ENCODE measurements at regions not wholly inside any gene's neighbourhood (a gene's known extent, or its start where the extent isn't known, plus 50 kb on each side); places are given as distances from the start of the nearest gene placed in this dataset.

- Histone ChIP-seq H3K36me3 (ENCODE audit: control insufficient read depth, insufficient read depth, low read length) (no peaks in the 10 kb centered on the region), H3K4me3 (ENCODE audit: low read length) (no peak overlapping the region), H3K27ac (ENCODE audit: low read length) (no peak overlapping the region), H3K27me3 (ENCODE audit: control insufficient read depth, insufficient read depth, low read length) (no peaks in the 10 kb centered on the region), H3K4me1 (ENCODE audit: control insufficient read depth, insufficient read depth, low read length) (no peaks in the 10 kb centered on the region), H3K9me3 (replicated peaks; ENCODE audit: control insufficient read depth, low read depth, low read length) (no peaks in the 10 kb centered on the region)
- no peak for DNase-seq
- WGBS (ENCODE audit: insufficient coverage): no CpG with 5 or more reads among the region's 2 CpGs
These were observed 515.1 kb downstream of the TLE4 start for GRCh38 chr9:80086822-80087345.

- no CpG with 5 or more reads among the region's 4 CpGs for WGBS (ENCODE audit: insufficient coverage)
- Histone ChIP-seq H3K27ac (ENCODE audit: low read length) (no peak overlapping the region), H3K27me3 (ENCODE audit: control insufficient read depth, insufficient read depth, low read length) (no peaks in the 10 kb centered on the region), H3K36me3 (ENCODE audit: control insufficient read depth, insufficient read depth, low read length) (no peaks in the 10 kb centered on the region), H3K4me1 (ENCODE audit: control insufficient read depth, insufficient read depth, low read length) (no peaks in the 10 kb centered on the region), H3K4me3 (ENCODE audit: low read length) (no peak overlapping the region), H3K9me3 (replicated peaks; ENCODE audit: control insufficient read depth, low read depth, low read length) (no peaks in the 10 kb centered on the region)
- peak; percentile 21 for DNase-seq
These were observed 514.6 kb downstream of the TLE4 start for GRCh38 chr9:80086386-80086785.

- no peak overlapping the region for H3K27ac ChIP-seq (ENCODE audit: low read length)
- H3K4me1 ChIP-seq (ENCODE audit: control insufficient read depth, insufficient read depth, low read length): no peaks in the 10 kb centered on the region
- no peak for DNase-seq
- peaks cover 2% of the 10 kb centered on the region for H3K9me3 ChIP-seq (replicated peaks; ENCODE audit: control insufficient read depth, low read depth, low read length)
- no peak overlapping the region for H3K4me3 ChIP-seq (ENCODE audit: low read length)
- H3K27me3 ChIP-seq (ENCODE audit: control insufficient read depth, insufficient read depth, low read length): no peaks in the 10 kb centered on the region
- WGBS (ENCODE audit: insufficient coverage): no CpG with 5 or more reads among the region's 1 CpG
- H3K36me3 ChIP-seq (ENCODE audit: control insufficient read depth, insufficient read depth, low read length): no peaks in the 10 kb centered on the region
These were observed 513.9 kb downstream of the TLE4 start for GRCh38 chr9:80085668-80086067.

- Histone ChIP-seq H3K4me1 (ENCODE audit: control insufficient read depth, insufficient read depth, low read length) (no peaks in the 10 kb centered on the region), H3K4me3 (ENCODE audit: low read length) (no peak overlapping the region), H3K27ac (ENCODE audit: low read length) (no peak overlapping the region), H3K27me3 (ENCODE audit: control insufficient read depth, insufficient read depth, low read length) (no peaks in the 10 kb centered on the region), H3K36me3 (ENCODE audit: control insufficient read depth, insufficient read depth, low read length) (no peaks in the 10 kb centered on the region), H3K9me3 (replicated peaks; ENCODE audit: control insufficient read depth, low read depth, low read length) (peaks cover 2% of the 10 kb centered on the region)
- no peak for DNase-seq
- WGBS (ENCODE audit: insufficient coverage): 100% methylated on average over 1 of the region's 2 CpGs
These were observed 510.4 kb downstream of the TLE4 start for GRCh38 chr9:80082213-80082612.

- Histone ChIP-seq H3K27ac (ENCODE audit: low read length) (no peak overlapping the region), H3K4me3 (ENCODE audit: low read length) (no peak overlapping the region), H3K9me3 (replicated peaks; ENCODE audit: control insufficient read depth, low read depth, low read length) (peaks cover 2% of the 10 kb centered on the region), H3K27me3 (ENCODE audit: control insufficient read depth, insufficient read depth, low read length) (no peaks in the 10 kb centered on the region), H3K36me3 (ENCODE audit: control insufficient read depth, insufficient read depth, low read length) (no peaks in the 10 kb centered on the region), H3K4me1 (ENCODE audit: control insufficient read depth, insufficient read depth, low read length) (no peaks in the 10 kb centered on the region)
- no CpG with 5 or more reads among the region's 1 CpG for WGBS (ENCODE audit: insufficient coverage)
- DNase-seq: no peak
These were observed 507.1 kb downstream of the TLE4 start for GRCh38 chr9:80078826-80079225.

GRCh38 chr9:80077059-80077458, 505.3 kb downstream of the TLE4 start:
- H3K36me3 ChIP-seq (ENCODE audit: control insufficient read depth, insufficient read depth, low read length): no peaks in the 10 kb centered on the region
- no peaks in the 10 kb centered on the region for H3K4me1 ChIP-seq (ENCODE audit: control insufficient read depth, insufficient read depth, low read length)
- H3K9me3 ChIP-seq (replicated peaks; ENCODE audit: control insufficient read depth, low read depth, low read length): peaks cover 2% of the 10 kb centered on the region
- no peak overlapping the region for H3K27ac ChIP-seq (ENCODE audit: low read length)
- H3K4me3 ChIP-seq (ENCODE audit: low read length): no peak overlapping the region
- H3K27me3 ChIP-seq (ENCODE audit: control insufficient read depth, insufficient read depth, low read length): no peaks in the 10 kb centered on the region
- no peak for DNase-seq
- WGBS (ENCODE audit: insufficient coverage): 100% methylated on average over 2 of the region's 3 CpGs

- no CpG with 5 or more reads among the region's 4 CpGs for WGBS (ENCODE audit: insufficient coverage)
- DNase-seq: no peak
- H3K36me3 ChIP-seq (ENCODE audit: control insufficient read depth, insufficient read depth, low read length): no peaks in the 10 kb centered on the region
These were observed 504.4 kb downstream of the TLE4 start for GRCh38 chr9:80076162-80076561.

GRCh38 chr9:80074439-80074838, 502.7 kb downstream of the TLE4 start:
- 33% methylated on average over 3 of the region's 5 CpGs for WGBS (ENCODE audit: insufficient coverage)
- H3K27ac ChIP-seq (ENCODE audit: low read length): no peak overlapping the region
- no peaks in the 10 kb centered on the region for H3K27me3 ChIP-seq (ENCODE audit: control insufficient read depth, insufficient read depth, low read length)
- no peak overlapping the region for H3K4me3 ChIP-seq (ENCODE audit: low read length)
- H3K4me1 ChIP-seq (ENCODE audit: control insufficient read depth, insufficient read depth, low read length): no peaks in the 10 kb centered on the region
- no peaks in the 10 kb centered on the region for H3K9me3 ChIP-seq (replicated peaks; ENCODE audit: control insufficient read depth, low read depth, low read length)
- H3K36me3 ChIP-seq (ENCODE audit: control insufficient read depth, insufficient read depth, low read length): no peaks in the 10 kb centered on the region
- peak; percentile 8 for DNase-seq

More at GRCh38 chr9:80076162-80076561, 504.4 kb downstream of the TLE4 start:
- no peak overlapping the region for H3K27ac ChIP-seq (ENCODE audit: low read length)
- no peaks in the 10 kb centered on the region for H3K27me3 ChIP-seq (ENCODE audit: control insufficient read depth, insufficient read depth, low read length)
- no peak overlapping the region for H3K4me3 ChIP-seq (ENCODE audit: low read length)
- H3K4me1 ChIP-seq (ENCODE audit: control insufficient read depth, insufficient read depth, low read length): no peaks in the 10 kb centered on the region
- H3K9me3 ChIP-seq (replicated peaks; ENCODE audit: control insufficient read depth, low read depth, low read length): peaks cover 1% of the 10 kb centered on the region

GRCh38 chr9:80072451-80072850, 500.7 kb downstream of the TLE4 start:
- H3K36me3 ChIP-seq (ENCODE audit: control insufficient read depth, insufficient read depth, low read length): no peaks in the 10 kb centered on the region
- no peaks in the 10 kb centered on the region for H3K27me3 ChIP-seq (ENCODE audit: control insufficient read depth, insufficient read depth, low read length)
- no peaks in the 10 kb centered on the region for H3K4me1 ChIP-seq (ENCODE audit: control insufficient read depth, insufficient read depth, low read length)
- no peak for DNase-seq
- H3K4me3 ChIP-seq (ENCODE audit: low read length): no peak overlapping the region
- WGBS (ENCODE audit: insufficient coverage): 100% methylated on average over 2 of the region's 3 CpGs
- no peak overlapping the region for H3K27ac ChIP-seq (ENCODE audit: low read length)
- H3K9me3 ChIP-seq (replicated peaks; ENCODE audit: control insufficient read depth, low read depth, low read length): no peaks in the 10 kb centered on the region

- no peak overlapping the region for H3K27ac ChIP-seq (ENCODE audit: low read length)
- H3K4me3 ChIP-seq (ENCODE audit: low read length): no peak overlapping the region
- H3K9me3 ChIP-seq (replicated peaks; ENCODE audit: control insufficient read depth, low read depth, low read length): no peaks in the 10 kb centered on the region
- H3K27me3 ChIP-seq (ENCODE audit: control insufficient read depth, insufficient read depth, low read length): no peaks in the 10 kb centered on the region
- no peak for DNase-seq
- WGBS (ENCODE audit: insufficient coverage): 43% methylated on average over 1 of the region's 3 CpGs
- no peaks in the 10 kb centered on the region for H3K36me3 ChIP-seq (ENCODE audit: control insufficient read depth, insufficient read depth, low read length)
- H3K4me1 ChIP-seq (ENCODE audit: control insufficient read depth, insufficient read depth, low read length): no peaks in the 10 kb centered on the region
These were observed 498.4 kb downstream of the TLE4 start for GRCh38 chr9:80070071-80070742.

- Histone ChIP-seq H3K36me3 (ENCODE audit: control insufficient read depth, insufficient read depth, low read length) (no peaks in the 10 kb centered on the region), H3K4me3 (ENCODE audit: low read length) (no peak overlapping the region), H3K4me1 (ENCODE audit: control insufficient read depth, insufficient read depth, low read length) (no peaks in the 10 kb centered on the region), H3K27ac (ENCODE audit: low read length) (no peak overlapping the region), H3K27me3 (ENCODE audit: control insufficient read depth, insufficient read depth, low read length) (no peaks in the 10 kb centered on the region), H3K9me3 (replicated peaks; ENCODE audit: control insufficient read depth, low read depth, low read length) (no peaks in the 10 kb centered on the region)
- no peak for DNase-seq
- no CpG with 5 or more reads among the region's 5 CpGs for WGBS (ENCODE audit: insufficient coverage)
These were observed 495.2 kb downstream of the TLE4 start for GRCh38 chr9:80066931-80067330.
